Caco-2 (cell line): ENCODE measurements at regions not wholly inside any gene's neighbourhood (a gene's known extent, or its start where the extent isn't known, plus 50 kb on each side); places are given as distances from the start of the nearest gene placed in this dataset.

ENCODE experiments used
- BruUV-seq: library from RNA; stranded (reverse); fragments of 400-500 nt; replicated peaks from 2 replicates; lab custom pipeline; 2021; lab: Mats Ljungman, UMichigan
- CTCF ChIA-PET: fragments of 300-600 bp; sonication (Branson Sonifier 250); formaldehyde crosslinking; loops from one replicate; lab custom pipeline; 2022; ENCODE audit warnings: antibody characterized with exemption; lab: Charles Lee
- POLR2A ChIA-PET: fragments of 300-600 bp; sonication (Branson Sonifier 250); formaldehyde crosslinking; loops from one replicate; lab custom pipeline; 2022; ENCODE audit warnings: antibody characterized with exemption; lab: Charles Lee
- DNase-seq, 2 experiments: peaks; one replicate each; pipeline versions ENCODE4 v3.0.0 to v3.0.0-alpha.2; 2020 to 2022
- H3K27me3 ChIP-seq: replicated peaks from 2 replicates; pipeline ENCODE4 v1.6.0; 2011; ENCODE audit warnings: low read length; ENCODE audit not compliant: control insufficient read depth, insufficient read depth
- H3K36me3 ChIP-seq: 2 replicates; pipeline ENCODE4 v1.5.1; 2011; ENCODE audit warnings: low read length; ENCODE audit not compliant: control insufficient read depth, insufficient read depth
- H3K4me1 ChIP-seq: fragments of 250-450 bp; sonication (Bioruptor Pico); 2 replicates; pipeline ENCODE4 v1.5.1; 2020; ENCODE audit warnings: mild to moderate bottlenecking
- H3K4me3 ChIP-seq: 2 replicates; pipeline ENCODE4 v1.5.1; 2011; ENCODE audit warnings: low read depth, mild to moderate bottlenecking, control low read depth, low read length
- H3K9me3 ChIP-seq: fragments of 250-450 bp; sonication (Bioruptor Pico); 2 replicates; pipeline ENCODE4 v1.5.1; 2020; ENCODE audit warnings: mild to moderate bottlenecking, moderate library complexity
- H3K27ac Mint-ChIP-seq: one replicate; pipeline ENCODE4 v1.8.0; 2022; ENCODE audit warnings: mixed read lengths; ENCODE audit not compliant: unreplicated experiment
- H3K27me3 Mint-ChIP-seq: one replicate; pipeline ENCODE4 v1.8.0; 2022; ENCODE audit warnings: mixed read lengths; ENCODE audit not compliant: insufficient read depth, unreplicated experiment
- H3K36me3 Mint-ChIP-seq: one replicate; pipeline ENCODE4 v1.8.0; 2022; ENCODE audit warnings: mild to moderate bottlenecking, mixed read lengths; ENCODE audit not compliant: insufficient read depth, unreplicated experiment
- H3K4me1 Mint-ChIP-seq: one replicate; pipeline ENCODE4 v1.8.0; 2022; ENCODE audit warnings: low read depth, mixed read lengths; ENCODE audit not compliant: unreplicated experiment
- H3K4me3 Mint-ChIP-seq: one replicate; pipeline ENCODE4 v1.8.0; 2022; ENCODE audit warnings: mild to moderate bottlenecking, moderate library complexity, mixed read lengths; ENCODE audit not compliant: unreplicated experiment
- H3K9me3 Mint-ChIP-seq: one replicate; pipeline ENCODE4 v1.8.0; 2022; ENCODE audit warnings: mixed read lengths; ENCODE audit not compliant: unreplicated experiment
- intact Hi-C: fragments of 100-400 bp; cut with micrococcal nuclease; formaldehyde crosslinking; loops from one replicate; pipeline ENCODE4 v1.10.0; 2022; ENCODE audit not compliant: unreplicated experiment
- TF ChIP-seq, protein P1 (sequence below), 2 experiments: fragments of 200-600 bp in 1 of 2; IDR thresholded peaks; 1 replicate in 1 of 2; 2 replicates in 1 of 2; pipeline versions ENCODE4 v1.5.1 to v1.8.0; 2011 to 2022; ENCODE audit warnings: antibody characterized with exemption in 1 of 2, control low read depth in 1 of 2, inconsistent platforms in 1 of 2, low read depth in 1 of 2, low read length in 1 of 2, mild to moderate bottlenecking in 1 of 2, moderate library complexity in 1 of 2; ENCODE audit not compliant: insufficient read depth in 1 of 2, severe bottlenecking in 1 of 2, unreplicated experiment in 1 of 2

DNA sequence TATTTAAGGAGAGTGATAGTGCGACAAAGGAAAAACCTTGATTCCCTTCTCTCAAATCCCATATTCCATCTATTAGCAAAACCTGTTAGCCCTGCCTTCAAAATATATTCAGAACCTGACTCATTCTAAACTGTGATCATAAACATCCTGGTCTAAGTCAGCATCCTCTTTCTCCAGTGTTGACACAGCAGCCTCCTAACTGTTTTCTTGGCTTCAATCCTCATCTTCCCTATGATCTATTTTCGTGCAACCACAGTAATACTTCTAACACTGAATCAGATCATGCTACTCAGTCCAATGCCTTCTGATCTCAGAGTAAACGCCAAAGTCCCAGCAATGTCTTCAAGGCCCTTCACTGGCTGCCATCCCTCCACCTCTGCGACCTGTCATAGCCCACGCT, 785.1 kb downstream of the EDEM1 start:
- no peak overlapping the region for H3K4me3 Mint-ChIP-seq
- ChIA-PET CTCF (no interaction called here), POLR2A (no interaction called here)
- Histone ChIP-seq H3K9me3 (no peaks in the 10 kb centered on the region), H3K4me3 (no peak overlapping the region), H3K36me3 (no peaks in the 10 kb centered on the region), H3K27me3 (no peaks in the 10 kb centered on the region), H3K4me1 (no peaks in the 10 kb centered on the region)
- intact Hi-C loops: no loop called here
- H3K36me3 Mint-ChIP-seq: no peaks in the 10 kb centered on the region
- no peak for DNase-seq
- H3K4me1 Mint-ChIP-seq: no peaks in the 10 kb centered on the region
- no peaks in the 10 kb centered on the region for H3K9me3 Mint-ChIP-seq
- no peak overlapping the region for H3K27ac Mint-ChIP-seq
- TF ChIP-seq, protein P1, sequence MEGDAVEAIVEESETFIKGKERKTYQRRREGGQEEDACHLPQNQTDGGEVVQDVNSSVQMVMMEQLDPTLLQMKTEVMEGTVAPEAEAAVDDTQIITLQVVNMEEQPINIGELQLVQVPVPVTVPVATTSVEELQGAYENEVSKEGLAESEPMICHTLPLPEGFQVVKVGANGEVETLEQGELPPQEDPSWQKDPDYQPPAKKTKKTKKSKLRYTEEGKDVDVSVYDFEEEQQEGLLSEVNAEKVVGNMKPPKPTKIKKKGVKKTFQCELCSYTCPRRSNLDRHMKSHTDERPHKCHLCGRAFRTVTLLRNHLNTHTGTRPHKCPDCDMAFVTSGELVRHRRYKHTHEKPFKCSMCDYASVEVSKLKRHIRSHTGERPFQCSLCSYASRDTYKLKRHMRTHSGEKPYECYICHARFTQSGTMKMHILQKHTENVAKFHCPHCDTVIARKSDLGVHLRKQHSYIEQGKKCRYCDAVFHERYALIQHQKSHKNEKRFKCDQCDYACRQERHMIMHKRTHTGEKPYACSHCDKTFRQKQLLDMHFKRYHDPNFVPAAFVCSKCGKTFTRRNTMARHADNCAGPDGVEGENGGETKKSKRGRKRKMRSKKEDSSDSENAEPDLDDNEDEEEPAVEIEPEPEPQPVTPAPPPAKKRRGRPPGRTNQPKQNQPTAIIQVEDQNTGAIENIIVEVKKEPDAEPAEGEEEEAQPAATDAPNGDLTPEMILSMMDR (IDR thresholded peaks at IDR 0.05; ENCODE audit: insufficient read depth in 1 of 2, low read depth in 1 of 2, low read length in 1 of 2, severe bottlenecking in 1 of 2, unreplicated experiment in 1 of 2): no peak
- peaks cover 3% of the 10 kb centered on the region for H3K27me3 Mint-ChIP-seq
- no TSS peak for BruUV-seq

GRCh38 chr3:5974630-5975322, 787.3 kb downstream of the EDEM1 start:
- no peak for DNase-seq
- Mint-ChIP-seq H3K9me3 (no peaks in the 10 kb centered on the region), H3K4me1 (no peaks in the 10 kb centered on the region), H3K36me3 (no peaks in the 10 kb centered on the region), H3K4me3 (no peak overlapping the region), H3K27me3 (no peaks in the 10 kb centered on the region), H3K27ac (no peak overlapping the region)
- intact Hi-C loops: no loop called here
- Histone ChIP-seq H3K9me3 (no peaks in the 10 kb centered on the region), H3K4me1 (no peaks in the 10 kb centered on the region), H3K36me3 (no peaks in the 10 kb centered on the region), H3K27me3 (no peaks in the 10 kb centered on the region), H3K4me3 (no peak overlapping the region)
- BruUV-seq: no TSS peak
- CTCF ChIA-PET: no interaction called here
- POLR2A ChIA-PET: no interaction called here
- TF ChIP-seq, protein P1 (IDR thresholded peaks at IDR 0.05; ENCODE audit: insufficient read depth in 1 of 2, low read depth in 1 of 2, low read length in 1 of 2, severe bottlenecking in 1 of 2, unreplicated experiment in 1 of 2): no peak

DNA sequence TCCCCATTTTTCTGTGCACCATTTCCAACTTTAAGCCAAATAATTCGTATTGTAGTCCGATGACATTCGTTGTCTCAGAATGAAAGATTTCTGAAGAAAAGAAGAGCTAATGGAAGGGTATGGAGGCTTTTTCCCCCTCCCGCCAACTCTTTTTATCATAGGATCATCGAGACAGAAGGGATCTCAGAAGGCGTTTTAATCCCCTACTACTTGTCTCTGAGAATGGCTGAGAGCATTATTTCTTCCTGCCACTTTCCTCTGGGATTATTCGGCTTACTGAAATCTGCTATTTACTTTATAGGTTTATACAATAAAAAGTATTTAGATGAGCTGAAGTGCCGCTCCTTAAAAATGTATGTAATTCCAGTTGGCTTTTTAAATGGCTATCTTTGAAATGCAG, 789.8 kb downstream of the EDEM1 start:
- no peaks in the 10 kb centered on the region for H3K9me3 ChIP-seq
- Mint-ChIP-seq H3K9me3 (peaks cover 18% of the 10 kb centered on the region), H3K4me3 (no peak overlapping the region), H3K27ac (no peak overlapping the region), H3K4me1 (no peaks in the 10 kb centered on the region), H3K36me3 (no peaks in the 10 kb centered on the region), H3K27me3 (peaks cover 3% of the 10 kb centered on the region)
- no TSS peak for BruUV-seq
- intact Hi-C loops: no loop called here
- TF ChIP-seq, protein P1 (IDR thresholded peaks at IDR 0.05; ENCODE audit: insufficient read depth in 1 of 2, low read depth in 1 of 2, low read length in 1 of 2, severe bottlenecking in 1 of 2, unreplicated experiment in 1 of 2): no peak
- no peaks in the 10 kb centered on the region for H3K4me1 ChIP-seq
- no peak for DNase-seq
- H3K36me3 ChIP-seq: no peaks in the 10 kb centered on the region
- no peaks in the 10 kb centered on the region for H3K27me3 ChIP-seq
- ChIA-PET POLR2A (no interaction called here), CTCF (no interaction called here)
- no peak overlapping the region for H3K4me3 ChIP-seq
